ENCODE measurements at regions not wholly inside any gene's neighbourhood (a gene's known extent, or its start where the extent isn't known, plus 50 kb on each side); places are given as distances from the start of the nearest gene placed in this dataset.

GRCh38 chr10:78316451-78316931, 282.8 kb downstream of the RPS24 start:
- no TSS peak for BruUV-seq (replicated peaks)
- CTCF ChIA-PET = no interaction called here
- Mint-ChIP-seq H3K27me3 (ENCODE audit: unreplicated experiment) (peaks cover 100% of the 10 kb centered on the region), H3K9me3 (ENCODE audit: low read depth, unreplicated experiment) (no peaks in the 10 kb centered on the region), H3K27ac (ENCODE audit: unreplicated experiment) (no peak overlapping the region), H3K36me3 (ENCODE audit: insufficient read depth, unreplicated experiment) (no peaks in the 10 kb centered on the region), H3K4me1 (ENCODE audit: low read depth, unreplicated experiment) (no peaks in the 10 kb centered on the region), H3K4me3 (ENCODE audit: low read depth, unreplicated experiment) (no peak overlapping the region)
- intact Hi-C loops (cut with micrococcal nuclease; ENCODE audit: unreplicated experiment) = no loop called here
- no peak for DNase-seq
- no peak for TF ChIP-seq CTCF (IDR thresholded peaks at IDR 0.05; ENCODE audit: unreplicated experiment)

GRCh38 chr10:78318305-78318704, 284.6 kb downstream of the RPS24 start:
- DNase-seq = no peak
- H3K9me3 Mint-ChIP-seq (ENCODE audit: low read depth, unreplicated experiment) = no peaks in the 10 kb centered on the region
- no peak overlapping the region for H3K4me3 Mint-ChIP-seq (ENCODE audit: low read depth, unreplicated experiment)
- no TSS peak for BruUV-seq (replicated peaks)
- TF ChIP-seq CTCF (IDR thresholded peaks at IDR 0.05; ENCODE audit: unreplicated experiment) = no peak
- H3K27ac Mint-ChIP-seq (ENCODE audit: unreplicated experiment) = no peak overlapping the region
- H3K4me1 Mint-ChIP-seq (ENCODE audit: low read depth, unreplicated experiment) = no peaks in the 10 kb centered on the region
- CTCF ChIA-PET = no interaction called here
- intact Hi-C loops (cut with micrococcal nuclease; ENCODE audit: unreplicated experiment) = no loop called here
- peaks cover 100% of the 10 kb centered on the region for H3K27me3 Mint-ChIP-seq (ENCODE audit: unreplicated experiment)
- no peaks in the 10 kb centered on the region for H3K36me3 Mint-ChIP-seq (ENCODE audit: insufficient read depth, unreplicated experiment)

- no peak for DNase-seq
- no peak for TF ChIP-seq CTCF (IDR thresholded peaks at IDR 0.05; ENCODE audit: unreplicated experiment)
- CTCF ChIA-PET = no interaction called here
- intact Hi-C loops (cut with micrococcal nuclease; ENCODE audit: unreplicated experiment) = no loop called here
- no peaks in the 10 kb centered on the region for H3K36me3 Mint-ChIP-seq (ENCODE audit: insufficient read depth, unreplicated experiment)
- H3K4me3 Mint-ChIP-seq (ENCODE audit: low read depth, unreplicated experiment) = no peak overlapping the region
- no peaks in the 10 kb centered on the region for H3K4me1 Mint-ChIP-seq (ENCODE audit: low read depth, unreplicated experiment)
- H3K9me3 Mint-ChIP-seq (ENCODE audit: low read depth, unreplicated experiment) = no peaks in the 10 kb centered on the region
- H3K27ac Mint-ChIP-seq (ENCODE audit: unreplicated experiment) = no peak overlapping the region
- no TSS peak for BruUV-seq (replicated peaks)
- peaks cover 100% of the 10 kb centered on the region for H3K27me3 Mint-ChIP-seq (ENCODE audit: unreplicated experiment)
Measured at GRCh38 chr10:78319371-78319770, 285.7 kb downstream of the RPS24 start.

- no peak overlapping the region for H3K27ac Mint-ChIP-seq (ENCODE audit: unreplicated experiment)
- H3K4me3 Mint-ChIP-seq (ENCODE audit: low read depth, unreplicated experiment) = no peak overlapping the region
- H3K4me1 Mint-ChIP-seq (ENCODE audit: low read depth, unreplicated experiment) = no peaks in the 10 kb centered on the region
- H3K9me3 Mint-ChIP-seq (ENCODE audit: low read depth, unreplicated experiment) = no peaks in the 10 kb centered on the region
- DNase-seq = no peak
- H3K27me3 Mint-ChIP-seq (ENCODE audit: unreplicated experiment) = peaks cover 100% of the 10 kb centered on the region
- BruUV-seq (replicated peaks) = no TSS peak
- no peak for TF ChIP-seq CTCF (IDR thresholded peaks at IDR 0.05; ENCODE audit: unreplicated experiment)
- no peaks in the 10 kb centered on the region for H3K36me3 Mint-ChIP-seq (ENCODE audit: insufficient read depth, unreplicated experiment)
- CTCF ChIA-PET = no interaction called here
- intact Hi-C loops (cut with micrococcal nuclease; ENCODE audit: unreplicated experiment) = no loop called here
Measured at GRCh38 chr10:78319841-78320240, 286.2 kb downstream of the RPS24 start.
